ENCODE measurements at regions not wholly inside any gene's neighbourhood (a gene's known extent, or its start where the extent isn't known, plus 50 kb on each side); places are given as distances from the start of the nearest gene placed in this dataset.

GRCh38 chr1:71147637-71148360 is 67.0 kb upstream of the ZRANB2 start:
- Mint-ChIP-seq H3K27me3 (ENCODE audit: low read depth in 3 of 3) (peaks cover 0 to 3% (median 0%) of the 10 kb centered on the region in 3 donors), H3K27ac (no peak overlapping the region), H3K4me3 (no peak overlapping the region), H3K36me3 (peaks cover 0 to 1% (median 0%) of the 10 kb centered on the region in 3 donors), H3K4me1 (no peaks in the 10 kb centered on the region), H3K9me3 (peaks cover 12 to 56% (median 37%) of the 10 kb centered on the region in 6 donors)
- no peak for DNase-seq

GRCh38 chr1:71135571-71135970 is 54.7 kb upstream of the ZRANB2 start:
- peaks cover 25 to 66% (median 51%) of the 10 kb centered on the region in 6 donors for H3K9me3 Mint-ChIP-seq
- H3K27ac Mint-ChIP-seq = no peak overlapping the region
- no peaks in the 10 kb centered on the region for H3K4me1 Mint-ChIP-seq
- H3K27me3 Mint-ChIP-seq (ENCODE audit: low read depth in 3 of 3) = peaks cover 0 to 4% (median 2%) of the 10 kb centered on the region in 3 donors
- no peak overlapping the region for H3K4me3 Mint-ChIP-seq
- no peak for DNase-seq
- peaks cover 0 to 3% (median 0%) of the 10 kb centered on the region in 3 donors for H3K36me3 Mint-ChIP-seq
